M059J (cell line): ENCODE measurements at regions not wholly inside any gene's neighbourhood (a gene's known extent, or its start where the extent isn't known, plus 50 kb on each side); places are given as distances from the start of the nearest gene placed in this dataset.
"Not testable (repeated sequence)": the region's sequence is repeated elsewhere in the genome, so short reads cannot be mapped to it uniquely, and the experiment has no call there.

Experiments
- DNase-seq: peaks from one replicate; pipeline ENCODE4 v3.0.0-alpha.2; 2012; ENCODE audit warnings: low read depth

GRCh38 chr22:48778308-48779195 is 1049.1 kb downstream of the BRD1 start:
- DNase-seq: no peak

- DNase-seq: no peak
Observed at GRCh38 chr22:48772286-48772907, 1055.3 kb downstream of the BRD1 start.

GRCh38 chr22:48765595-48765994 is 1062.1 kb downstream of the BRD1 start:
- DNase-seq: no peak

- DNase-seq: no peak
Observed at GRCh38 chr22:48761546-48761945, 1066.1 kb downstream of the BRD1 start.

DNA sequence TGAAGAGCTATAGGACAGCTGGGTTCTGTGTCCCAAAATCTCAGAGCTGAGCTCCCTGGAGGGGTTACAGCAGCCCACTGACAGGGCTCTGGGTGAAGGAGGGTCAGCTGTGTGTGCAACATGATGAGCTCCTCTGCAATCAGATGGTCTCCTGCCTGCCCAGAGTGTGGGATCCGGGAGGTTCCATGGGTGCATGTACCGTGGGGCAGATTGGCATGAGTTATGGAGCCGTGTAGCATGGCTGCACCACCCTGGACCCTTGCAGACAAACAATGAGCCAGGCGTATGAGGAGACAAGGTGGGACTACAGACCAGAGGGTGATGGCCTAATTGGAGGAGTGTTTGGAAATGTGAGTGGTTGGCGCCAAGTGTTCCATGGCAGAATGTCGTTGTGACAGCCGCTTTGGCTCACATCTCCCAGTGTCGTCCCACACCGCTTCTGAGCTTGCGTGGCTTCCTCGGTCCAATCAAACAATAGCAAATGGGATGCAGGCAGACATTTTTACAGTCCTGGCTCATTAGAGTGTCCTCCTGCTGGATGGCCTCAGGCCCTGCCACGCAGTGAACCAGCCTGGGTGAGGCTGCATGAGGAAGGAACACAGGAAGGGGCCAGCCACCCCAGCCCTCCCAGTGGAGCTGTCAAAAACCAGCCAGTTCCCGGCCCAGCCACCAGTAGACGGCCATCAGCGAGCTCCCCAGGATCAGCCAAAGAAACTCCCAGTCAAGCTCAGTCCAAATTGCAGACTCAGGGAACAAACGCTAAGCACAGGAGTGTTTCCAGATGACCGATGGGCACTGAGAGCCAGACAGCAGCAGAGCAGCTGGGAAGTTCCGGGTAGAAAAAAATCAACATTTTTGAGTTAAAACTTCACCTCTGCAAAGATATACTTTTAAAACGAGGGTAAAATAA is 1066.9 kb downstream of the BRD1 start:
- no peak for DNase-seq

DNA sequence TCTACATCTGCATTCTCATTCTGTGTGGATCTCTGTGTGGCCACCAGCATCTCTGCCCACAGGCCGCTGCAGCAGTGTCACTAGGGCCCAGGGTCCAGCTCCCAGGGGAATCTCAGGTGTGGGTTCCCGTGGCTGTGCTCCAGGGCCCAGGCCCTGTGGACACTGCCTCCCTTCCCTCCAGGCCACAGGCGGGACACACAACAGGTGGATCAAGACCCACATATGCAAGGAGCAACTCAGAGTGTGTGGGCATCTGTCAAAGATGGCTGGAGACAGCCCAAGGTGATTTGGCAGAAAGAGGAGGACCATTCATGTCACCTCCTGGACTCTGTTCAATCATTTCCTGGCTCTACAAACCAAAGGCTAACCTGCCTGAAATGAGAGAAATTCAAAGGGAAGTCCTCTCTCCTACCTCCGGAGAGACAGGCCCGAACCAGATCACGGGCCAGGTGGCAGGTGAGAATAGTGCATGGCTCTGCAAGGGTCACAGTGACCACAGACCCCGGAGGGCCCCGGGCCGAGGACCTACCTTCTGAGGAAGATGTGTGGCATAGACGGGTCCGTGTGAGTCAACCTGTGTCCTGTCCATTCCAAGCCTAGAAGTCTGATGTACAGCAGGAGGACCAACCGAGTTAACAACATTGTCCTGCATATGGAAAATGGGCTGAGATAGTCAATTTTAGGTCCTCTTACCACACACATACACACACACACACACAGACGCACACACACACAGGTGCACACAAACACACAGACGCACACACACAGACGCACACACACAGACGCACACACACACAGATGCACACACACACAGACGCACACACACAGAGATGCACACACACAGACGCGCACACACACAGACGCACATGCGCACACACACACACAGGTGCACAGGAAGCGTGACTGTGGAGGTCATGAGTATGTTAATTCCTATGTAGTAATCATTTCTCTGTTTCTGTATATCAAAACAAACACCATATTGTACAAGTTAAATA is 1068.5 kb downstream of the BRD1 start:
- no peak for DNase-seq

GRCh38 chr22:48757985-48758561 is 1069.6 kb downstream of the BRD1 start:
- no peak for DNase-seq

DNA sequence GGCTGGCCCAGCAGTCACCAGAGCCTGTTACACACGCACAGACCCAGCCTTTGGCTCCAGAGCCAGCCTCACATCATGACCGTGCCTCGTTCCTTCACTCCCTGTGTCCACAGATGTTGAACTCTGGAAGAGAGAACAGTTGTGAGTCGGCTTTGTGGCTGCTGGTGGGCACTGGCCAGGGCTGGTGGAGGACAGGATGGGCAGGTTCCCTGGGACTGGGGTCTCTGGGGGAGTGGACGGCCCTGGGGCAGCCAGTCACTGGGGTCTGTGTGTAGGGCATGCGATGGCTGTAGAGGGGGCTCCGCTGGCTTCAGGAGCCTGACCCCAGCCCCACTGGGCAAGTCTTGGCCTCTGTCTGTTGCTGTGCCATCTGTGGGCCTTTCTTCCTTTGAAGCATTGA is 1070.1 kb downstream of the BRD1 start:
- DNase-seq: no peak

- DNase-seq: not testable (repeated sequence)
Observed at GRCh38 chr22:48757135-48757534, 1070.5 kb downstream of the BRD1 start.

GRCh38 chr22:48756146-48757111 is 1071.2 kb downstream of the BRD1 start:
- no peak for DNase-seq

- DNase-seq: no peak
Observed at GRCh38 chr22:48755059-48755949, 1072.4 kb downstream of the BRD1 start.

DNA sequence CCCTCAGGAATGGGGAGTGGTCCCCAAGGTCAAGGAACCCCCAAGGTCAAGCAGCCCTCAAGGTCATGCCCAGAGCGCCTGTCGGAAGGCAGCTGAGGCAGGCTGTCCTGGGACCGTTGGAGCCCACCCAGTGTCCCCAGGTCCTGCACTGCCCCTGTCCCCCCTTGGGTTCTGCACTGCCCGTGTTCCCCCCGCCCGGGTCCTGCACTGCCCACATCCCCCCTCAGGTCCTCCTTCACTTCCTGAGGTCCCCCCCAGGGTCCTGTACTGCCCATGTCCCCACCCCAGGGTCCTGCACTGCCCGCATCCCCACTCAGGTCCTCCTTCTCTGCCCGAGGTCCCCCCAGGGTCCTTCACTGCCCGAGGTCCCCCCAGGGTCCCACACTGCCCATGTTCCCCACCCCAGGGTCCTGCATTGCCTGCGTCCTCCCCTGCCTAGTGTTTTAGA is 1073.0 kb downstream of the BRD1 start:
- DNase-seq: no peak

DNA sequence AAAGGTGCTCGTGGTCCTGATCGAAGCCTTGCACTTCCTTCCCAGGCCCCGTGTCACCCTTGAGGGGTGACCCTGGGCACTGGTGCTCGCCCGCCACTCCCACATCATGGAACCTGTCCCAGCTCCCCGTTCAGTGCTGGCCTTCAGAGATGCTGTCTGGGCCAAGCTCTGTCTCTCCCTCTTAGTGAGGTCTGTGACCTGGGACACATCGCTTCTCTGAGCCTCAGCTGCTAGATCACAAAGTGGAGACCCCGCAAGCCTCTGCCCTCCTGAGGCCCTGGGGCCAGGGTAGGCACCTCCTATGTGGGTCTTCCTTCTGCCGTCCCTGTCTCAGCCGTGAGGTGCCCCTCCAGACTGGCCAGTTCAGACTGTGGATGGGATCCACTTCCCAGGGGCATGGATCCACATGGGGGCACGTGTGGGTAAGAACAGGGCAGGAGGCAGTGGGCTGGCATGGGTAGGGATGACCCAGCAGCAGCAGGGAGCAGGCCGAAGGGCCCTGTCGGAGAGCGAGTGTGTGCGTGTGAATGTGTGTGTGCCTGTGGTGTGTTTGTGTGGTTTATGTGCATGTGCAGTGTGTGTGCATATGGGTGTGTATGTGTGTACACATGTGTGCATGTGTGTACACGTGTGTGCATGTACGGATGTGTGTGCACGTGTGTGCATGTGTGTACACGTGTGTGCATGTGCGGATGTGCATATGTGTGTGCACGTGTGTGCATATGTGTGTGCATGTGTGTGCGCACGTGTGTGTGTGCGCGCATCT is 1073.7 kb downstream of the BRD1 start:
- no peak for DNase-seq

GRCh38 chr22:48753381-48753730 is 1074.3 kb downstream of the BRD1 start:
- DNase-seq: no peak

- no peak for DNase-seq
Observed at GRCh38 chr22:48752451-48753380, 1075.0 kb downstream of the BRD1 start.
